ENCODE measurements at regions not wholly inside any gene's neighbourhood (a gene's known extent, or its start where the extent isn't known, plus 50 kb on each side); places are given as distances from the start of the nearest gene placed in this dataset.

DNA sequence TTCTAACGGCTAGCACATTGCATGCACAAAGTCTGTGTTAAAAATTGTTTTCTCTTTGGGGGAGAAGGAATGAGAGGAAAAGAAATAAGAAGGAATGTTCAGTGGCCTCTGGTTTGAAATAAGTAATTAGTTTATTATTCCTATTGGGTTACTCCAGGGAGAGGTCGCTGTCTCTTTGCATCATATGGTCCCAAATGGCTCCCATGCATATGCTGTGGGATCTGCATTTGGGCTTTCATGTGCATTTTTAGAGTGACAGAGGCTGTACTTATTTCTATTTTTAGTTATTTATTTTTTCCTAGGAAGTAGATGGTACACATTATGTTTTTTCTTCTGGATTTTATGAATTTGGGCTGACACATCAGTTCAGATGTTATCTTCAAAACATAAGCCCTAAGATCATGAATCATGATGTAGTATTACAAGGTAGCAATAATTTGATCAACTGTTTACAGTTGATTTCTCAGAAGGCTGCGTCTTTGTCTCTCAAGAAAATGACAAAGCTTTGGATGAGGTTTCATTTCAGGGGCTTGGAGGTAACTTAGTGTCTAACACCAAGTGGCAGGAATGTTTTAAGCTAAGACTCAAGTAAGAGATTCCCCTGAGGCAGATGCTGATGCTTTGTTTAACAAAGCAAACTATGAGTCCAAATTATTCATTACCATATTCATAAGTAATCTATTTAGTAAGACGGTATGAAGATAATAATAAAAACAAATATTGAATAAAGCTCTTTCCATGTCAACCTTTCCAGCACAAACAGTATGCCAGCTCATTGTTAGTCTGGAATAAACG is 247.7 kb downstream of the NSUN3 start:
- TF ChIP-seq YY1 (IDR thresholded peaks at IDR 0.05; ENCODE audit: insufficient read depth, insufficient read length) (no peak), ZNF274 (IDR thresholded peaks at IDR 0.05; ENCODE audit: low read depth, low read length) (no peak)
